ENCODE measurements at regions not wholly inside any gene's neighbourhood (a gene's known extent, or its start where the extent isn't known, plus 50 kb on each side); places are given as distances from the start of the nearest gene placed in this dataset.

DNA sequence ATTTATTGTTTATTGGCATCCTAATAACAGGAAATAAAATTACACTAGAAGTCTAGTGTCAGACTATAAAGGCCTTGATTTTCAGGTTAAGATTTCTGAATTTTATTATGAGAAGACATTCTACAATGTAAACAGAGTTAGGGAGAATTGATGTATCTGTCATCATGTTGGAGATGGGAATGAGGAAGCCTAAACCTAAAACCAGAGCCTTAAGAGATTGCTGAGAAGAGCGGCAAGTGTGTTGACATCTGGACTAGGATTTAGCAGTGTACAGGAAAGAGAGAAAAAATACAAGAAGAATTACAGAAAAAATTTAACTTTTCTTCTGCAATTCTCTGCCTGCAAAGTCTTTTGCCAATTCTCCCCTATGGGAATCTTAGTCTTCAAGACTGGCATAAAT is 525.5 kb downstream of the NR2F1-AS1 start:
- H3K36me3 ChIP-seq (ENCODE audit: control insufficient read depth, insufficient read depth, low read length): no peaks in the 10 kb centered on the region
- ChIA-PET POLR2A (no interaction called here), CTCF (no interaction called here)
- no peak overlapping the region for H3K4me3 ChIP-seq (ENCODE audit: low read depth, low read length)
- DNase-seq (ENCODE audit: low read depth): no peak
- no peaks in the 10 kb centered on the region for H3K27me3 ChIP-seq (ENCODE audit: control insufficient read depth, insufficient read depth, low read length)
- TF ChIP-seq CTCF (IDR thresholded peaks at IDR 0.05; ENCODE audit: insufficient read depth, low read depth, low read length): no peak

DNA sequence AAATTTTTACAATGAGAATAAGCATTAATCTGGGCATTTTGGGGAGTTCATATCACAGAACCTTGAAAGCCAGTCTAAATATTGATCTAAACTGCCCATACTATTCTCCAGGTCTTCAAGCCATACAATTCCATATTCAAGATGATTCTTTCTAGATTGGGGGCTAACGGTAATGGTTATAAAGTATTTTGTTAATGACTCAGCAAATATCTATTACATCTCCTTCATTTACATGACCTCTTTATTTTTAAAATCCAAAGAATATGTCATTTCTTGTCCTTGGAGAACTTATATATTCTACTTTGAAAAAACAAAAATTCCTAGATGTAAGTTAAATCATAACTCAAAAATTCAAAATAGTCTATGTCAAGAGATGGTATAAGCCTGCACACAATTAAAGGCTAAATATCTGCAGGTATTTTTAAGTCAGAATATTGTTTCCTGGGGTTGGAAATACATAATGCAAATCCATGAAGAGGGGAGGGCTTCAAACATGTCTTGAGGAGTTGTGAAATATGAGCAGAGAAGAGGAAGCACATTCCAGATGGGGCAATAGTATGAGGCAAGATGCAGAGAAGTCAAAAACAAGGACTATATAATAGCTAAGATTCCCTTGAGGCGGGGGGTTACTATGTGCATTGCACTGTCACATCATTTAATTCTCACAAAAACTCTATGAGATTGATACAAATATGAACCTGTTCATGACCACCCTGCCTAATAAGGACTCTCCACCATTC is 526.4 kb downstream of the NR2F1-AS1 start:
- no peaks in the 10 kb centered on the region for H3K36me3 ChIP-seq (ENCODE audit: control insufficient read depth, insufficient read depth, low read length)
- CTCF ChIA-PET: interaction anchor here (0.5 to 0.6 kb wide), 2 partner anchors 24 to 411 kb away, joined by 3 read pairs; no protein-coding TSS in a partner anchor
- no peak for DNase-seq (ENCODE audit: low read depth)
- POLR2A ChIA-PET: no interaction called here
- TF ChIP-seq CTCF (IDR thresholded peaks at IDR 0.05; ENCODE audit: insufficient read depth, low read depth, low read length): no peak
- H3K27me3 ChIP-seq (ENCODE audit: control insufficient read depth, insufficient read depth, low read length): no peaks in the 10 kb centered on the region
- H3K4me3 ChIP-seq (ENCODE audit: low read depth, low read length): no peak overlapping the region

- no peaks in the 10 kb centered on the region for H3K36me3 ChIP-seq (ENCODE audit: control insufficient read depth, insufficient read depth, low read length)
- no peak for DNase-seq (ENCODE audit: low read depth)
- no peak for TF ChIP-seq CTCF (IDR thresholded peaks at IDR 0.05; ENCODE audit: insufficient read depth, low read depth, low read length)
- no peak overlapping the region for H3K4me3 ChIP-seq (ENCODE audit: low read depth, low read length)
- no peaks in the 10 kb centered on the region for H3K27me3 ChIP-seq (ENCODE audit: control insufficient read depth, insufficient read depth, low read length)
- ChIA-PET POLR2A (no interaction called here), CTCF (interaction anchor here (0.6 to 0.7 kb wide), 2 partner anchors 17 to 25 kb away, joined by 3 read pairs; no protein-coding TSS in a partner anchor)
Observed at GRCh38 chr5:93053825-93054224, 527.2 kb downstream of the NR2F1-AS1 start.

- no peak for DNase-seq (ENCODE audit: low read depth)
- TF ChIP-seq CTCF (IDR thresholded peaks at IDR 0.05; ENCODE audit: insufficient read depth, low read depth, low read length): no peak
- POLR2A ChIA-PET: no interaction called here
- CTCF ChIA-PET: no interaction called here
- no peaks in the 10 kb centered on the region for H3K36me3 ChIP-seq (ENCODE audit: control insufficient read depth, insufficient read depth, low read length)
- H3K4me3 ChIP-seq (ENCODE audit: low read depth, low read length): no peak overlapping the region
- H3K27me3 ChIP-seq (ENCODE audit: control insufficient read depth, insufficient read depth, low read length): no peaks in the 10 kb centered on the region
Observed at GRCh38 chr5:93048858-93049257, 532.2 kb downstream of the NR2F1-AS1 start.

GRCh38 chr5:93044859-93045666 is 536.0 kb downstream of the NR2F1-AS1 start:
- TF ChIP-seq CTCF (IDR thresholded peaks at IDR 0.05; ENCODE audit: insufficient read depth, low read depth, low read length): no peak
- Histone ChIP-seq H3K4me3 (ENCODE audit: low read depth, low read length) (no peak overlapping the region), H3K36me3 (ENCODE audit: control insufficient read depth, insufficient read depth, low read length) (no peaks in the 10 kb centered on the region), H3K27me3 (ENCODE audit: control insufficient read depth, insufficient read depth, low read length) (no peaks in the 10 kb centered on the region)
- ChIA-PET CTCF (no interaction called here), POLR2A (no interaction called here)
- no peak for DNase-seq (ENCODE audit: low read depth)
